CD14-positive monocyte (primary cell): ENCODE measurements at regions not wholly inside any gene's neighbourhood (a gene's known extent, or its start where the extent isn't known, plus 50 kb on each side); places are given as distances from the start of the nearest gene placed in this dataset.

Source experiments
- DNase-seq, 3 donors: peaks; one replicate each; pipeline ENCODE4 v3.0.0-alpha.2; 2011 to 2022
- H2AFZ ChIP-seq: 2 replicates; pipeline ENCODE4 v1.6.0; 2012; ENCODE audit warnings: mild to moderate bottlenecking, low read depth, low read length, inconsistent platforms; ENCODE audit not compliant: insufficient read depth, poor library complexity, severe bottlenecking
- H3K27ac ChIP-seq, 2 donors: 1 replicate in 1 of 2; 2 replicates in 1 of 2; pipeline ENCODE4 v1.5.1; 2012 to 2013; ENCODE audit warnings: low read length in 2 of 2, control low read depth in 1 of 2, inconsistent platforms in 1 of 2, low read depth in 1 of 2, mild to moderate bottlenecking in 1 of 2
- H3K27me3 ChIP-seq, 2 donors: one replicate each; pipeline versions ENCODE4 v1.6.0 to v1.6.1; 2011 to 2013; ENCODE audit warnings: low read length in 2 of 2; ENCODE audit not compliant: control insufficient read depth in 2 of 2, insufficient read depth in 2 of 2
- H3K36me3 ChIP-seq, 2 donors: replicated peaks in 1 of 2; 1 replicate in 1 of 2; 2 replicates in 1 of 2; pipeline versions ENCODE4 v1.5.1 to v1.6.1; 2012 to 2013; ENCODE audit warnings: low read length in 2 of 2, control low read depth in 1 of 2, inconsistent platforms in 1 of 2, mild to moderate bottlenecking in 1 of 2; ENCODE audit not compliant: insufficient read depth in 2 of 2, control insufficient read depth in 1 of 2
- H3K4me1 ChIP-seq, 2 donors: 1 replicate in 1 of 2; 2 replicates in 1 of 2; pipeline versions ENCODE4 v1.5.1 to v1.6.1; 2012 to 2013; ENCODE audit warnings: low read length in 2 of 2, control low read depth in 1 of 2, inconsistent platforms in 1 of 2, mild to moderate bottlenecking in 1 of 2, moderate library complexity in 1 of 2; ENCODE audit not compliant: insufficient read depth in 2 of 2, control insufficient read depth in 1 of 2
- H3K4me2 ChIP-seq: replicated peaks from 2 replicates; pipeline ENCODE3; 2012; ENCODE audit warnings: low read length, moderate library complexity, mild to moderate bottlenecking; ENCODE audit not compliant: poor library complexity, severe bottlenecking; ENCODE audit errors: extremely low read depth
- H3K4me3 ChIP-seq, 3 experiments: fragments of 200-600 bp in 1 of 3; sonication (generic) in 1 of 3; replicated peaks in 1 of 3; 1 replicate in 2 of 3; 2 replicates in 1 of 3; pipeline ENCODE4 v1.5.1; 2011 to 2013; ENCODE audit warnings: low read length in 3 of 3, mild to moderate bottlenecking in 3 of 3, control low read depth in 2 of 3, low read depth in 2 of 3, inconsistent platforms in 1 of 3, moderate library complexity in 1 of 3
- H3K79me2 ChIP-seq: 2 replicates; pipeline ENCODE4 v1.6.0; 2012; ENCODE audit warnings: mild to moderate bottlenecking, control low read depth, inconsistent platforms, low read length, moderate library complexity; ENCODE audit not compliant: insufficient read depth
- H3K9ac ChIP-seq: 2 replicates; pipeline ENCODE4 v1.6.0; 2017; ENCODE audit warnings: low read length, mild to moderate bottlenecking; ENCODE audit not compliant: insufficient read depth, poor library complexity, severe bottlenecking
- H3K9me3 ChIP-seq, 2 donors: replicated peaks in 1 of 2; 1 replicate in 1 of 2; 2 replicates in 1 of 2; pipeline versions ENCODE4 v1.5.1 to v1.6.1; 2012 to 2013; ENCODE audit warnings: low read length in 2 of 2, control low read depth in 1 of 2; ENCODE audit not compliant: control insufficient read depth in 1 of 2, insufficient read depth in 1 of 2
- H4K20me1 ChIP-seq: 2 replicates; pipeline ENCODE4 v1.6.0; 2012; ENCODE audit warnings: mild to moderate bottlenecking, low read length, control low read depth, moderate library complexity; ENCODE audit not compliant: insufficient read depth
- H3K27ac Mint-ChIP-seq, 7 donors: one replicate each; pipeline ENCODE4 v1.8.0; 2020; ENCODE audit warnings: mild to moderate bottlenecking in 7 of 7, mixed read lengths in 7 of 7, moderate library complexity in 6 of 7, inconsistent platforms in 2 of 7
- H3K27me3 Mint-ChIP-seq, 3 donors: one replicate each; pipeline ENCODE4 v1.8.0; 2021 to 2022; ENCODE audit warnings: low read depth in 3 of 3, mild to moderate bottlenecking in 3 of 3, mixed read lengths in 3 of 3, moderate library complexity in 3 of 3, inconsistent platforms in 1 of 3
- H3K36me3 Mint-ChIP-seq, 2 donors: one replicate each; pipeline ENCODE4 v1.8.0; 2020; ENCODE audit warnings: mixed read lengths in 2 of 2, inconsistent platforms in 1 of 2, mild to moderate bottlenecking in 1 of 2
- H3K4me1 Mint-ChIP-seq: one replicate; pipeline ENCODE4 v1.8.0; 2020; ENCODE audit warnings: mild to moderate bottlenecking, mixed read lengths
- H3K4me3 Mint-ChIP-seq, 2 donors: one replicate each; pipeline ENCODE4 v1.8.0; 2020; ENCODE audit warnings: mild to moderate bottlenecking in 2 of 2, mixed read lengths in 2 of 2, moderate library complexity in 1 of 2
- H3K9me3 Mint-ChIP-seq, 7 donors: one replicate each; pipeline ENCODE4 v1.8.0; 2020 to 2022; ENCODE audit warnings: mixed read lengths in 7 of 7, mild to moderate bottlenecking in 6 of 7, moderate library complexity in 6 of 7, inconsistent platforms in 2 of 7
- CTCF ChIP-seq: fragments of 200-600 bp; IDR thresholded peaks from one replicate; pipeline ENCODE4 v1.8.0; 2022; ENCODE audit warnings: antibody characterized with exemption, mild to moderate bottlenecking
- WGBS: methylation state at CpG from one replicate; pipeline ENCODE4 v1.1.5; 2013; ENCODE audit warnings: missing lambda C conversion rate; ENCODE audit not compliant: insufficient coverage; 5-methylcytosine and 5-hydroxymethylcytosine counted together
- intact Hi-C, 2 donors: fragments of 100-400 bp; cut with micrococcal nuclease; formaldehyde crosslinking; loops; one replicate each; pipeline versions ENCODE4 v1.15.0 to v1.15.1; 2023

GRCh38 chr1:4153571-4153970 is 253.5 kb upstream of the C1orf174 start:
- TF ChIP-seq CTCF, result no peak
- H3K9me3 Mint-ChIP-seq, result peaks cover 0 to 2% (median 0%) of the 10 kb centered on the region in 7 donors

GRCh38 chr1:4156241-4156973 is 256.3 kb upstream of the C1orf174 start:
- Histone ChIP-seq H3K4me1 (no peaks in the 10 kb centered on the region), H3K4me3 (no peak overlapping the region), H3K27me3 (no peaks in the 10 kb centered on the region), H3K9me3 (no peaks in the 10 kb centered on the region), H2AFZ (no peak overlapping the region), H4K20me1 (no peaks in the 10 kb centered on the region), H3K36me3 (no peaks in the 10 kb centered on the region), H3K79me2 (no peaks in the 10 kb centered on the region), H3K27ac (no peak overlapping the region), H3K9ac (no peak overlapping the region), H3K4me2 (no peak overlapping the region)
- no peaks in the 10 kb centered on the region for H3K36me3 Mint-ChIP-seq
- 85% methylated on average over 6 of the region's 14 CpGs for WGBS
- H3K27me3 Mint-ChIP-seq, result peaks cover 0 to 4% (median 3%) of the 10 kb centered on the region in 3 donors
- no peak for DNase-seq
- TF ChIP-seq CTCF, result no peak
- H3K4me1 Mint-ChIP-seq, result no peaks in the 10 kb centered on the region
- no peak overlapping the region for H3K27ac Mint-ChIP-seq
- peaks cover 0 to 5% (median 0%) of the 10 kb centered on the region in 7 donors for H3K9me3 Mint-ChIP-seq
- intact Hi-C loops, result no loop called here
- H3K4me3 Mint-ChIP-seq, result no peak overlapping the region

More at GRCh38 chr1:4153571-4153970, 253.5 kb upstream of the C1orf174 start:
- H3K27ac ChIP-seq, result no peak overlapping the region
- WGBS, result 100% methylated on average over 5 of the region's 5 CpGs
- Mint-ChIP-seq H3K4me3 (no peak overlapping the region), H3K4me1 (no peaks in the 10 kb centered on the region), H3K27ac (no peak overlapping the region), H3K27me3 (peaks cover 0 to 5% (median 2%) of the 10 kb centered on the region in 3 donors), H3K36me3 (no peaks in the 10 kb centered on the region)
- H4K20me1 ChIP-seq, result no peaks in the 10 kb centered on the region
- H3K9ac ChIP-seq, result no peak overlapping the region
- no peak overlapping the region for H3K4me3 ChIP-seq
- no peaks in the 10 kb centered on the region for H3K9me3 ChIP-seq
- H3K27me3 ChIP-seq, result no peaks in the 10 kb centered on the region
- no peak overlapping the region for H2AFZ ChIP-seq
- no peaks in the 10 kb centered on the region for H3K36me3 ChIP-seq
- H3K79me2 ChIP-seq, result no peaks in the 10 kb centered on the region
- H3K4me2 ChIP-seq, result no peak overlapping the region
- intact Hi-C loops, result no loop called here
- no peak for DNase-seq
- no peaks in the 10 kb centered on the region for H3K4me1 ChIP-seq
